GM12891 (cell line): ENCODE measurements at regions not wholly inside any gene's neighbourhood (a gene's known extent, or its start where the extent isn't known, plus 50 kb on each side); places are given as distances from the start of the nearest gene placed in this dataset.

Experiments used
- POLR2A ChIP-seq: IDR thresholded peaks from 2 replicates; pipeline ENCODE4 v1.6.1; 2011; ENCODE audit warnings: low read depth, low read length, control low read depth
- POLR2AphosphoS5 ChIP-seq: IDR thresholded peaks from 2 replicates; pipeline ENCODE4 v1.6.1; 2011; ENCODE audit warnings: low read depth, low read length, control low read depth
- SPI1 ChIP-seq: IDR thresholded peaks from 2 replicates; pipeline ENCODE4 v1.6.1; 2011; ENCODE audit warnings: low read depth, low read length, control low read depth
- TAF1 ChIP-seq: IDR thresholded peaks from 2 replicates; pipeline ENCODE4 v1.6.1; 2011; ENCODE audit warnings: low read depth, low read length, control low read depth

GRCh38 chr21:43355925-43356289 lies 71.0 kb downstream of the SIK1 start:
- no peak for TF ChIP-seq POLR2A
- TF ChIP-seq POLR2AphosphoS5 = no peak
- no peak for TF ChIP-seq TAF1
- no peak for TF ChIP-seq SPI1
